Thymus (tissue), 11 donors: ENCODE measurements at regions not wholly inside any gene's neighbourhood (a gene's known extent, or its start where the extent isn't known, plus 50 kb on each side); places are given as distances from the start of the nearest gene placed in this dataset.

Source experiments
- DNase-seq, 9 donors: peaks; one replicate each; pipeline ENCODE4 v3.0.0-alpha.2; 2013; ENCODE audit warnings: low spot score in 9 of 9, low read depth in 6 of 9, missing footprints in 1 of 9
- H3K27ac ChIP-seq, 2 donors: one replicate each; pipeline ENCODE4 v1.5.1; 2013; ENCODE audit warnings: control low read depth in 1 of 2, low read depth in 1 of 2, low read length in 1 of 2, mild to moderate bottlenecking in 1 of 2, moderate library complexity in 1 of 2
- H3K27me3 ChIP-seq, 2 donors: one replicate each; pipeline ENCODE4 v1.5.1; 2013; ENCODE audit warnings: low read length in 1 of 2; ENCODE audit not compliant: control insufficient read depth in 2 of 2, insufficient read depth in 1 of 2
- H3K36me3 ChIP-seq, 2 donors: one replicate each; pipeline ENCODE4 v1.5.1; 2013; ENCODE audit warnings: low read length in 1 of 2, mild to moderate bottlenecking in 1 of 2, moderate library complexity in 1 of 2; ENCODE audit not compliant: control insufficient read depth in 2 of 2, insufficient read depth in 2 of 2
- H3K4me1 ChIP-seq, 2 donors: one replicate each; pipeline ENCODE4 v1.5.1; 2013; ENCODE audit warnings: low read length in 2 of 2; ENCODE audit not compliant: control insufficient read depth in 2 of 2, insufficient read depth in 2 of 2
- H3K4me3 ChIP-seq, 2 donors: one replicate each; pipeline ENCODE4 v1.5.1; 2013; ENCODE audit warnings: low read length in 2 of 2, control low read depth in 1 of 2, mild to moderate bottlenecking in 1 of 2
- H3K9me3 ChIP-seq, 2 donors: one replicate each; pipeline ENCODE4 v1.5.1; 2013; ENCODE audit warnings: low read length in 1 of 2, mild to moderate bottlenecking in 1 of 2; ENCODE audit not compliant: control insufficient read depth in 2 of 2, insufficient read depth in 1 of 2
- WGBS: extraction: QIAGEN DNeasy Blood & Tissue Kit; methylation state at CpG from one replicate; pipeline ENCODE4 v1.1.7; 2013; 5-methylcytosine and 5-hydroxymethylcytosine counted together
- donor health status: healthy.

GRCh38 chr7:120156476-120156875, 116.5 kb upstream of the KCND2 start:
- WGBS, result 30% methylated on average over 1 of the region's 1 CpG
- Histone ChIP-seq H3K36me3 (no peaks in the 10 kb centered on the region), H3K27ac (no peak overlapping the region), H3K4me3 (no peak overlapping the region), H3K27me3 (no peaks in the 10 kb centered on the region), H3K4me1 (no peaks in the 10 kb centered on the region), H3K9me3 (no peaks in the 10 kb centered on the region)
- DNase-seq, result no peak

GRCh38 chr7:120160166-120160565, 112.8 kb upstream of the KCND2 start:
- Histone ChIP-seq H3K9me3 (peaks cover 0 to 3% of the 10 kb centered on the region in 2 donors), H3K36me3 (no peaks in the 10 kb centered on the region), H3K27me3 (no peaks in the 10 kb centered on the region), H3K27ac (no peak overlapping the region), H3K4me1 (no peaks in the 10 kb centered on the region), H3K4me3 (no peak overlapping the region)
- DNase-seq, result no peak
- WGBS, result 87% methylated on average over 2 of the region's 2 CpGs

GRCh38 chr7:120163449-120163848, 109.5 kb upstream of the KCND2 start:
- H3K9me3 ChIP-seq, result peaks cover 0 to 3% of the 10 kb centered on the region in 2 donors
- H3K4me1 ChIP-seq, result no peaks in the 10 kb centered on the region
- no peaks in the 10 kb centered on the region for H3K36me3 ChIP-seq
- no peak overlapping the region for H3K27ac ChIP-seq
- DNase-seq, result no peak
- 94% methylated on average over 4 of the region's 4 CpGs for WGBS
- no peaks in the 10 kb centered on the region for H3K27me3 ChIP-seq
- H3K4me3 ChIP-seq, result no peak overlapping the region

- Histone ChIP-seq H3K4me3 (no peak overlapping the region), H3K9me3 (peaks cover 0 to 3% of the 10 kb centered on the region in 2 donors), H3K4me1 (no peaks in the 10 kb centered on the region), H3K27ac (no peak overlapping the region), H3K36me3 (no peaks in the 10 kb centered on the region), H3K27me3 (no peaks in the 10 kb centered on the region)
- 90% methylated on average over 2 of the region's 2 CpGs for WGBS
- DNase-seq, result no peak
Observed at GRCh38 chr7:120165227-120165626, 107.7 kb upstream of the KCND2 start.

- Histone ChIP-seq H3K4me3 (no peak overlapping the region), H3K4me1 (no peaks in the 10 kb centered on the region), H3K36me3 (no peaks in the 10 kb centered on the region), H3K9me3 (peaks cover 0 to 3% of the 10 kb centered on the region in 2 donors), H3K27me3 (no peaks in the 10 kb centered on the region), H3K27ac (no peak overlapping the region)
- DNase-seq, result no peak
- 87% methylated on average over 4 of the region's 4 CpGs for WGBS
Observed at GRCh38 chr7:120168066-120168465, 104.9 kb upstream of the KCND2 start.

GRCh38 chr7:120169996-120170783, 102.8 kb upstream of the KCND2 start:
- Histone ChIP-seq H3K27ac (no peak overlapping the region), H3K4me3 (no peak overlapping the region), H3K27me3 (no peaks in the 10 kb centered on the region), H3K36me3 (no peaks in the 10 kb centered on the region), H3K4me1 (no peaks in the 10 kb centered on the region), H3K9me3 (no peaks in the 10 kb centered on the region)
- no peak for DNase-seq
- 84% methylated on average over 2 of the region's 2 CpGs for WGBS

GRCh38 chr7:120170834-120171233, 102.1 kb upstream of the KCND2 start:
- H3K36me3 ChIP-seq, result no peaks in the 10 kb centered on the region
- no peak overlapping the region for H3K4me3 ChIP-seq
- H3K27ac ChIP-seq, result no peak overlapping the region
- no peak for DNase-seq
- H3K27me3 ChIP-seq, result no peaks in the 10 kb centered on the region
- no peaks in the 10 kb centered on the region for H3K9me3 ChIP-seq
- H3K4me1 ChIP-seq, result no peaks in the 10 kb centered on the region

GRCh38 chr7:120171406-120171805, 101.6 kb upstream of the KCND2 start:
- no peak for DNase-seq
- H3K27ac ChIP-seq, result no peak overlapping the region
- no peaks in the 10 kb centered on the region for H3K27me3 ChIP-seq
- no peaks in the 10 kb centered on the region for H3K36me3 ChIP-seq
- H3K4me1 ChIP-seq, result no peaks in the 10 kb centered on the region
- H3K4me3 ChIP-seq, result no peak overlapping the region
- no peaks in the 10 kb centered on the region for H3K9me3 ChIP-seq
- 89% methylated on average over 1 of the region's 1 CpG for WGBS

- Histone ChIP-seq H3K36me3 (no peaks in the 10 kb centered on the region), H3K9me3 (no peaks in the 10 kb centered on the region), H3K27me3 (no peaks in the 10 kb centered on the region), H3K4me1 (no peaks in the 10 kb centered on the region), H3K4me3 (no peak overlapping the region), H3K27ac (no peak overlapping the region)
- DNase-seq, result no peak
- 88% methylated on average over 2 of the region's 2 CpGs for WGBS
Observed at GRCh38 chr7:120180221-120180620, 92.8 kb upstream of the KCND2 start.
